HuH-7 (cell line): ENCODE measurements at regions not wholly inside any gene's neighbourhood (a gene's known extent, or its start where the extent isn't known, plus 50 kb on each side); places are given as distances from the start of the nearest gene placed in this dataset.

ENCODE experiments used
- DNase-seq: peaks from one replicate; pipeline ENCODE4 v3.0.0; 2011; ENCODE audit warnings: low spot score

DNA sequence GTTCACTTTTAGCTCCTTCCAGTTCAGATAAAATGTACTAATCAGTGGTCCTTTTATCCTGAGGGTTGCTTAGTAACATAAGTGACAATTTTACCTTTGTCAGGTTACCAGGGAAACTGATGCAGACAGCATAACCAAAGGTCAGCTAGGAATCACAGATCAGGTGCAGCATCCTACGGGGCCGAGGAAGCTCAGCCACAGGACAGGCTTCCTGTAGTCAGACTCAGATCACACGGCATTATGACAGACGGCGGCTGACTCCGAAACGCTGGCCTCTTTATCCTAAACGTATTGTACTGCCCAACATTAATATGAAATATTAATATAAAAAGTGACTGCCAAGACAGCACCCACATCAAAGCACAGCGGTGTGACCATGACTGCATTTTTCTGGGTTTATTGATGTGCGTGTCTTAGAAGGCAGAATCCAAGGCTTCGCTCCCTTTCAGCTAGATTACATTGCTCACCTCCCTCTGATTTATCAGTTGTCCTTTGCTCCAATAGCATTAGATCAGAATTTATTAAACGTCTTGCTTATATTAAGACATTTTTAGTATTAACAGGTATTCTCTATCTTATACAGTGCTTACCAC lies 444.5 kb downstream of the CMPK2 start:
- no peak for DNase-seq

DNA sequence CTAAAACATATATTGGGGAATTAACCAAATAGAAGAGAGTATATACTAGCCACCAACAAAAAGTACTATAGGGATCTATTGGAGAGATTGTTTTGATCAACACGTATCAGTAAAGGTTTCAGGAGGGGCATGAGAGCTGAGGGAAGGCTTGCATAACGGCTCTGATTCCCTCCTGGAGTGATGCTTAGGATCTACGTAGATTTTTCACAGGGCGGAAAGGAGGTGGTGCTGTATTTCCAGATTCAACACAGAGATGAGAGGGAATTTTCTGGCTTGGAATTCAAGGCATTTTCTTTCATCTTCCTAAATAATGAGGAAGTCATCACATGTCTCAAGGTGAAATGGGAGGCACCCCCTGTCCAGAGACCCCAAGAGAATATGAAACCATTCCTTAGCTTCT lies 443.8 kb downstream of the CMPK2 start:
- DNase-seq: no peak

DNA sequence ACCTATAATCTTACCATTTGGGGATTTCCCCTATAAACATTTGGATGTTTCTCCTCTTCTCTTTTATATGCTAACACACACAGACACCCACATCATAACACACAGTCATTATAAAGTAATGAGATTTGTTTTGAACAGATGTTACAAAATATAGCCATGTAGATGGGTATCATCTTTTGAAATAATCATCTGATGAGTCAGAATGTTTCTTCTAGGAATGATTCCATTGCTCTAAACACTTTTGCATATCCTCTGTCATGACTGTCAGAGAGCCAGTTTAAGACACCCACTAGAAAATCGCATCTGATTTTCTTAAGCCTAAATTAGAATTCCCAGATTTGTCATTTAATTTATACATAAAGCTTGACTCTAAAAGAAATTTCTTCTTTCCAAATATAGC lies 442.6 kb downstream of the CMPK2 start:
- DNase-seq: no peak

DNA sequence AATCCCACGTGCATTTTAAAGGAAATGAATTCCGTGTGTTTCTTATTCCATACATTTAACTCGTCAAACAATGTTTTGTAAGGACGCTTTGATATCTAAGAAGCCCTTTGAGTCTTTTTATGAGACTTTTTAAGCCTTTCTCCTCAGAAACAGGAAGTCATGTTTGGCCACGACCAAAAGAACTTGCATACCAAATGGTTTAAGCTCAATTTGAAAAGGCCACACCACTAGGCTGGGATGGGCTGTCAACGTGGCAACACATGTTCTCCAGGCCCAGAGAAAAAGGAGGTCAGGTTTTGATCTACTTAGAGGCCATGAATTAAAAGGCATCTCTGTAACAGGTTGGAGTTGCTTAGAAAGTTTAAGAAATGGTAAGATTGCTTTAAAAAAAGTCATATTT lies 441.8 kb downstream of the CMPK2 start:
- DNase-seq: no peak

DNA sequence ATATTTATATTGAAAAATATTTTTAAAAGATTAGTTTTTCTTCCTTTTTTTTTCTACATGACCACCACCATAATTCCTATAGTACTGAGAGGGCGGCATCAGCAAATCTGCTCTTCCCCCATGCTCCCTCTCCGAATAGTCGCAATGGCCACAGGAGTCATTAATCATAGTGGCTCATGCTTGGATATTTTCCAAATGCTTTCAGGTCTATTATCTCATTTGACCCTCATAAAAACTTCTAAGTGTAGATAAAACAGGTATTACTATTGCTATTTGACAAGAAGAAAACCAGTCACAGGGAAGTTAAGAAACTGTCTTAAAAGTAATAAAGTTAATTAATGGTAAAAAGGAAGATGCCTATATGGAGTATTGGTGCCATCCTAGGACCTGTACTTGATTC lies 440.7 kb downstream of the CMPK2 start:
- DNase-seq: no peak

DNA sequence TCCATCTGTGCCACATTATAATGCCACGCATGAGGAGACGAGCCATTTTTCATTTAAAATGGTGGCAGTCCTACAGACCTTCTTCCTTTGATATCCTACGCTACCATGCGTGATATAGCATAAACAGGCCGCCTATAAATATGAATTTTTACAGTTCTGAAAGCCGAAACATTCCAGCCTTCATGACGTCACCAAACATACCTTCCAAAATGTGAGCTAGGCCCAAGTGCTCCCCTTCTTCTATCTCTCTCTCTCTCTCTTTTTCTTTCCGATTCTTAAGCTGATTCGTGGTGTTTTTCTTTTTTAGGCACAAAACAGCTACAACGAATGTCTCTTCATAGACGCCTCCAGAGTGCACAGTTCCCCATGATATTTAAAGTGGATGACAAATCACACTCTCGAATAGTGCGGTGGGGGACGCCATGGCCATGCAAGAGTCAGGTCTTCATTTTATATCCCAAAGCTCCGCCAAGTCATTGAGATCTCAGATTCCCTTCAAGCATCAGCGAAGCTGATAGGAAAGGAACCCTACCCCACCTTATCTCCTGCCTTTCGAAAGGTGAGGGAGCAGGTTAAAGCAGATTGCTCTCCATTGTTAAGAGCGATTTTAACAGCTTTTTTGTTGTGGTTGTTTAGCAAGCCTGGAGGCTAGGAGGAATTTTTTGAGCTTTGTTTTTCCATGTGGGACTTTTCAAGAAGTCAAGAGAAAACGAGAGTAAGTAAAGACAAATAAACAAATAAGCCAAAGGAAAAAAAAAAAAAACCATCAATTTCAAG lies 436.3 kb downstream of the CMPK2 start:
- DNase-seq: no peak

DNA sequence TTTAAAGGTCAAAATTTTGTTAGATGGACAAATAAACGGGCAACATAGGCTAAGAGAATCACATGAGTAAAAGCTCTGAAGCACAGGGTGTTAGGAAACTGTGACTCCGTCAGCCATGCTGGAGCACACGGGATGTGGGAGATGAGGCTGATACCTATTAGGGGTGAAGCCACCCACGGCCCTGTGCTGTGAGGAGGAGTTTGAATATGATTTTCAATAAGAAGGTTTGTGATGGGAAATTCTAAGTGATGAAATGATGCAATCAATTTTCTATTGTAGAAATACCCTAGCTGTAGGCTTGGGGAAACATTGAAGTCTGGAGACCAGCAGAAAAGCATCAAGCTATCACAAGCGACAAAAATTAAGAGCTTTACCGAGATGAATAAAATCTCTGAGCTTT lies 431.3 kb downstream of the CMPK2 start:
- no peak for DNase-seq

DNA sequence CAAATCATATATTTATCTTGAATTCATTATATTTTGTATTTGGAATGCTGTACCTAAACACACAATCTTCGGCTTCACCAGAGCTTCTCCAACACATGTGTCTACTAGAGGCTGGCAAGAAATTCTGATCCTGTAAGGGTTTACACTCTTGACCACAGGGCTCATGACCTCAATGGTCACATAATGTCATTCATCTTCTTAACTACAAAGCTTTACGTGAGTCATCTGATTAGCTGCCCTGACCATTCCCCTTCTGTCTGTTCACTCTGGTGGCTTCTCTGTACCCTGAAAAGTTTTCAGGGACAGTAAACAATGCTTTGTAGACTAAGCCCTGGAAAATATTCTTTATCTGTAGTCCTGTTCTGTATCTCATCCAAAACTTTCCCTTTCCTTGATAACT lies 423.9 kb downstream of the CMPK2 start:
- no peak for DNase-seq

DNA sequence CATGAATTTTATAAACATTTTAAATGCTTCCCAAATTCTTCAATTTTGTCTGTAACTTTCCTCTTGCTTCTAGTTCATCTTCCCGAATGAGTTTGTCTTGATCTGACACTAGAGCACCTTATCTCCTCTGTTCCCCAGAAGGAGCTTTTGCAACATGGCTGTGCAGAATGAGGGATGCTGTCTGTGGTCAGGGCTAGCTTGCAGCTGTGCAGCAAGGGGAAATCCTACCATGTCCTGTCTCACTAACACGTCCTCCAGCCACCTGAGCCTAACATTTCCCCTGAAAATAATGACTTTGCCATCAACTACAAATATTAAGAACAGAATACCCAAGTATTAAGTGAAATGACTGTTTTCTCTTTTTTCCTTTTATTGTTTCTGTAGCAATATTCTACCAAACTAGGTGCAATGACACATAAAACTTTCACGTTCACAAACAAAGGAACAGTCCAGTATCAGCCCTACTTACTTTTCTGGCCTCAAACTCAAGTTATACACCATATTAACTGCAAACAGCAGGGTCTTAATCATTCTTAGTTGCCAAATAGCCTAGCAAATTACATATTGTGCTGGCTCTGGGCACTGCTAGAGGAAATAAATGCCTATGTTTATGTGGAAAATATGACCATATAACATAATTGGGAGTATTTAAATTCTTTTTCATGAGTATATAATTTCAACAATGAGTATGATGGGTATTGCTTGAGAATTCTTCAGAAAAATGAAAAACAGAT lies 423.3 kb downstream of the CMPK2 start:
- DNase-seq: no peak

DNA sequence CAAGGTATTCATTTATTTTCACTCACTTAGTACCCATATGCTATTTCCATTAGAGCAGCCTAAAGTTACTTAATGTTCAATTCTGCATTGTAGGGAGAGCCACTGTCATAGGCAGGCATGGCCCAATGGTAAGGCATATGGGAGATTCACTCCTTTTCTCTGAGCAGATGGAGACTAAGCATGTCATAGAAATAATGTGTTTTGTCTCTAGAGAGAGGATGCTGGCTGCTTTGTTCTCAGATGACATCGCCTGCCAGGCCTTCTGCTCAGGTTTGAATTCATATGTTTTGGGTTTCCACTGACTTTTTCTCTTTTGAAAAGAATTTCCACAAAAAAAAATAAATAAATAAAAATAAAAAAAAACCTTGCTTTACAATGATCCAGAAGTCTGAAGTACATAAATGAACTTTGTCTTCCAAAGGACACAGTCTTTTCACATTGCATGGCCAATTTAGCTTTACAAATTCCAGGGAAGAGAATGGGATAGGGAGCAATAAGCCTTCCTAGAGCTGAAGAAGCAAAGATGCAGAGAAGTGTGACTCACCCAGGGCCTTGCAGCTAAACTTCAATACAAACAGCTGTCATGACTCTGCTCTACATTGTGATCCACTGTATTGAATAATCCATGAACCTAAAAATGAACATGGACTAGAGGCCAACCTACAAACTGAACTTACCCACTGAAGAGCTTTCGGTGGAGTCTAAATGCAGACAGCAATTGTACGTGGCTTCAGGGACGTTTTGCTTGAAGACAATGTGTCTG lies 422.5 kb downstream of the CMPK2 start:
- DNase-seq: no peak

DNA sequence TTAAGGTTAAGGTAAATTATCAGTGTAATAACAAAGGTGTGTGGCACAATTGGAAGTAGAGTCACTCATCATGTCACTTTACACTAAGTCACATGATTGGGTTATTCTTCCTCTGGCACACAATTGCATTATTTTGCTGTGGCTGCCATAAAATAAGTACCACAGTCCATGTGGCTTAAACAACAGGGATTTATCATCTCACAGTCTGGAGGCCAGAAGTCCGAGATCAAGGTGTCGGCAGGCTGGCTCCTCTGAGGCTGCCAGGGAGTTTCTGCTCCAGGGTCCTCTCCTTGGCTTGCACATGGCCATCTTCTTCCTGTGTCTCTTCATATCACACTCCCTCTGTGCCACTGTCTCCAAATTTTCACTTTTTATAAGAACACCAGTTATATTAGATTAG lies 421.2 kb downstream of the CMPK2 start:
- no peak for DNase-seq

DNA sequence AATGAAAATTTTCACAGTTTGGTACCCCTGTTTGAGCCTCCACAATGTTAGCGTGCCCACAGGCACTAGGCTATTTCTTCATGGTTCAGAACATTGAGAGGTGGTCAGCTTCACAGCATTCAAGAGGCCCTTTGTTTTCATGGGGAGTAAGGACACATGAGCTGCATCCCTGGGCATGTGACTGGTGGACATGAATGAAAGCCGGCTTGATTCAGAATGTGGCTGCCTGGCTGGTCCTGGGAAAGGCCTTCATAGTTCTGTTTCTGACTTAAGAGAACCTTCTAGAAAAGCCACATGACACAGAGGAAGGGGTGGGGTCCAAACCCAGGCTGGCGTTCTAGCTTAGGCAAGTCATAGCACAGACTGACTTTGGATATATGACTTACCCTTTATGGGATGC lies 420.6 kb downstream of the CMPK2 start:
- DNase-seq: no peak

DNA sequence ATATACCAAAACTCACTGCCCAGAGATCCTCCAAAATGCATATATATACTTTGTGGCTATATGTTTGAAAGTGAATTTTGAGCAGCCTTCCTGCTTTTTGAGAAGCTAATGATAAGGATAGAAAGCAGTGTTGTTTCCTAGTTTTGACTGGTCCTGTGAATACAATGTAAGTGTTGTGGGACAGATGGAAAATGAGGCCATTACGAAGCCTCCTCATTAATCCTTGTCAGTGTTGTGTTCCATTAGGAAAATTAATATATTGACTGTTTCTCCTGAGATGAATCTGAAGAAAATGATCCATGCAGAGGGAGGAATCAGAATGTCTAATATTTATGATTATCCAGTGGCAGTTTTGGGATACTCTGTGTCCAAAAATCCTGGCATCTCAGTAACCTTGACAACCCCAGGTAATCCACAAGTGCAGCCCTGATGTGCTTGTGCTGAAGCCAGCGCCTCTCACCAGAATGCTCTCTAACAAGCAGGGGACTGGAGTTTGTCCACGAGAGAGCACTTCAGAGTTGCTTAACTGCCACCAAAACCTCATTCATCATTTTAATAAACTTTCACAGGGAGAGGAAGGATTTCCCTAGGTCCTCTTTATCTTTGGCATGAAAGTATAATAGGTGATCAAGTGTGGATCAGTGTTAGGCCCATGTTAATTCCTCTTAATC lies 418.6 kb downstream of the CMPK2 start:
- DNase-seq: no peak

DNA sequence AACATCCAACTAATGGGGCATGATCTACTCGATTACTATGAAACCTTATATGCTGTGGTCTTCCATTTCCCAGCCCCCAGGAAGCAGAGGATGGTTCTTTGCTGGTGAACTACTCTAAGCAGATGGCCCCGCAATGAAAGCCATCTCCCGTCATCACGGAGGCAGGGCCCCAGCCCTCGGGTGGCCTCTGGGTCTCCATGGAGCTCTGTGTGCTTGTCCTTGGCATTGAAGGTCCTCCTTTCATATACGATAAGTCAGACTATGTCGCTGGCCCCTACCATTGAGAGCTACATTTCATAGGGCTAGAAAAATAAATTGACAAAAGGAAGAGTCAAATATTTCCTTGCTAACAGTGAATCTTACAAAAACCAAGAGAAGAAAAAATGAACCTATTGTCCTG lies 416.8 kb downstream of the CMPK2 start:
- no peak for DNase-seq

DNA sequence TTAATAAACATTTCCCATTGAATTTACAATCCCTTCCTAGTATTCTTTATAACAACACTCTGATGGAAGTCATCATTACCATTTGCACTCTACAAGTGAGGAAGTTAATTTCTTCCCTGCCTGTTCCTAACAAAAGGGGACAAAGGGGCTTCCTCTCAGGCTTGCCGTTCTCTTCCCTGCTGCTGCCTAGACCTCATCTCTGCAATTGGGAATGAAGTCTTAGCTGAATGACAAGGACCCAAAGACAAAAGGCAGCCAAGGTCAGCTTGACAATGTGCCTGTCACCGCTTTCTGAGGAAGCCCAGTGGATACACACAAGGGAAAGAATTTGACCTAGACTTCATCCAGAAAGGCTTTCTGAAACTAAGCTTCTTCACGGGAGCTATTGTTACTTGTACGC lies 416.4 kb downstream of the CMPK2 start:
- no peak for DNase-seq

DNA sequence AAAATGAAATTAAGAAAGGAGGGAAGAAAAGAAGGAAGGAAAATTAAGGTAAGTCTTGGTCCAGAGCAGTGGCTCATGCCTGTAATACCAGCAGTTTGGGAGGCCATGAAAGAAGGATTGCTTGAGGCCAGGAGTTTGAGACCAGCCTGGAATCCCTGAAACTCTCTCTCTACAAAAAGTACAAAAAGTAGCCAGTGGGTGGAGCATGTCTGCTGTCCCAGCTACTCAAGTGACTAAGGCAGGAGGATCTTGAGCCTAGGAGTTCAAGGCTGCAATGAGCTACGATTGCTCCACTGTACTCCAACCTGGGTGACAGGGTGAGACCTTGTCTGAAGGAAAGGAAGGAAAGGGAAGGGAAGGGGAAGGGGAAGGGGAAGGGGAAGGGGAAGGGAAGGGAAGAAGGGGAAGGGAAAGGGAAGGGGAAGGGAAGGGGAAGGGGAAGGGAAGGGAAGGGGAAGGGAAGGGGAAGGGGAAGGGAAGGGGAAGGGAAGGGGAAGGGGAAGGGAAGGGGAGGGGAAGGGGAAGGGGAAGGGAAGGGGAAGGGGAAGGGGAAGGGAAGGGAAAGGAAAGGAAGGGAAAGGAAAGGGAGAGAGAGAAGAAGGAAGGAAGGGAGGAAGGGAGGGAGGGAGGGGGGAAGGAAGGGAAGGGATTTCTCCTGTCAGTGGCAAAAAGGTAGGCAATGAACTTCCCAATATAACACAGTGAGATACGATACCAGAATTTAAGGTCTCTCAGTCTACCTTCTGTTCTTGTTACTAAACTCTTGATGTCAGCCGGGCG lies 412.8 kb downstream of the CMPK2 start:
- DNase-seq: no peak

DNA sequence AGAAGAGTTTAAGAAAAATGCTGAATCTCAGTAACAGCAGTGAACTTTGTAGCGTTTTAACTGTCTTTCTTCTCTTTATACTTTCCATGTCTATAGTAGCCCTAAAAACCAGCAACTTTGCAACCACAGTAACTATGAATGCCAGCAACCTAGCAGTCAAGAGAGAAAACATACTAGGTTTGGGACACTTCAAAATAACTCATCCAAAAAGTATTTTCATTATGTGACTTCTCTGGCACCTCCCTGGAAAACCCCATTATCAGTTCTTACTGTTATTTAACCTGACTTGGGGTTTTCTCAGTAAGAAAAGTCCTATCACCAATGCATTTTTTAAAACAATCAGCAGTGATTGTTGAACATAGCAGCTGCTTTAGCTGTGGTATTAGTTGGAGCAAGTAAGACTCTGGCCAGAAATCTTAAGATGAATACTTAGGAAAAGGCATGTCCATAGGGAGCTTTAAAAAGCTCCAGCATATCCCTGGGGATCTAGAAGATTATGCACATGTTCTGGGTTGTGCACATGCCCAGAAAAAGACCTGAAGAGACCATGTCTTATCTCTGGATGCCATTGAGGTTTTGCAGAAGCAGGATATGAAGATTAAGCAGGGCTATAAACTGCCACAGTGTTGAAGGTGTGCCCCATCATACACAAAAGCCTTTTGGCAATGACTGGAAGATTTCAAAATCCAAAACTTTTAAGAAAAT lies 411.3 kb downstream of the CMPK2 start:
- DNase-seq: no peak

DNA sequence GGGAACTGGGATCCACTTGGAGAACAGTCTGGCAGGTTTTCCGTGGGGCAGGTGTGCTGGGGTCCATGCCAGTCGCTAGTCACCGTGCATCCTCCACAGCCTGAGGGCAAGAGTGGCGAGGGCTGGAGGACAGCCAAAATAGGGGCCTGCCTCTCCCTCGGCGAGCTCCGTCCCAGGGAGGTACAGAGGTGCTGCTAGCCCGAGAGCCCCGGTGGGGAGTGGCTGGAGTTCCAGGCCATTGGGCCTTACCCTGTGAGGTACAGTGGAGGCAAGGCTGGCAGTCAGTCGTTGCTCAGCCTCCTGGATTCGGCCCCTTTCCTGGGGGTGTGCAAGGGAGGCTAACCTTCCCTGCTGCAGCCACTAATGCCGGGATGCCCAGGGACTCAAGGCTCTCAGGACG lies 406.6 kb downstream of the CMPK2 start:
- no peak for DNase-seq

DNA sequence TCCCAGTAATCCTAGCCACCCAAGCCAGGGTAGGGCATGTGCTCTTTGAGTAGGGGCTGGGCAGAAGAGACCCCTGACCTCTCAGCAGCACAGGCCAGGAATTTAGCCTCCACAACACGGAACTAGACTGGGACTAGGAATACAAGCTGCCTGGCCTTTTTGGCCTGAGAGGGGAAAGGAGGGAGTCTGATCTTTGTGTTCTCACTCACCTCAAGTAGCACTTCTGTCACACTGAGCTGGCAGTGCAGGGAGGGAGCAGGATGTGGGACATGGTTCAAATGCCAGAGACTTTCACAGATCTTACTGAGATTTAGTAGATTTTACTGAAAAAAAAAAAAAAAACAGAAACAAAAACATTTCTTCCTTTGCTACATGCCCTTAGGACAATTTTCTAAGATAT lies 395.2 kb downstream of the CMPK2 start:
- DNase-seq: no peak

DNA sequence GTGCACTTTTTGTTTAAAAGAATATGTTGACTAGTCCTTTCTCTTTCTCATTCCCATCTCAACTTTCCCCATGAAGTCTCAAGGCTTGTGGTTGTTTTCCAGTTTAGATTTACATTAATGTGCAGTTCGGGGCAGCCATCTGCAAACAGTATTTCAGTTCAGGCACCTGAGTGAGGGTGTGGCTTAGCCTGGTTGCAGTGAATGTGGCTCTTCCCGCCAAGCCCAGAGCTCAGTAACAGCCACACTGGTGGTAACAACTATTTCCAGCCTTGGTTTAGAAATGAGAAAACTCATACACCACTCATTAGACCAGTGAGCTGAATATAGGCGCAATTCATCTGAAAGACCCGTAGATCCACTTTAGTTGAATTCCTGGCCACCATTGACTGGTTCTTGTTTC lies 394.3 kb downstream of the CMPK2 start:
- DNase-seq: no peak
